ENCODE measurements at regions not wholly inside any gene's neighbourhood (a gene's known extent, or its start where the extent isn't known, plus 50 kb on each side); places are given as distances from the start of the nearest gene placed in this dataset.

GRCh38 chr1:8251635-8252034 is 66.3 kb upstream of the SLC45A1 start:
- no peaks in the 10 kb centered on the region for H3K9me2 ChIP-seq (ENCODE audit: low read depth, low read length)
- no peaks in the 10 kb centered on the region for H3K27me3 ChIP-seq (ENCODE audit: insufficient read depth, low read length)
- H3K79me2 ChIP-seq (ENCODE audit: insufficient read depth, low read length): no peaks in the 10 kb centered on the region
- no peaks in the 10 kb centered on the region for H3F3A ChIP-seq (ENCODE audit: insufficient read depth, low read length)
- H4K20me1 ChIP-seq (ENCODE audit: insufficient read depth, low read length): no peaks in the 10 kb centered on the region
- H3K4me3 ChIP-seq (ENCODE audit: low read depth, low read length, poor library complexity, severe bottlenecking): no peak overlapping the region
- H3K4me2 ChIP-seq (ENCODE audit: low read length): no peak overlapping the region
- H3K36me3 ChIP-seq (ENCODE audit: insufficient read depth, low read length): no peaks in the 10 kb centered on the region
- no peak overlapping the region for H3K9ac ChIP-seq (ENCODE audit: low read length)
- H3K9me3 ChIP-seq (ENCODE audit: low read length): no peaks in the 10 kb centered on the region
- no peak for TF ChIP-seq CTCF (IDR thresholded peaks at IDR 0.05; ENCODE audit: low read length)
- no peak for TF ChIP-seq EZH2 (IDR thresholded peaks at IDR 0.05; ENCODE audit: borderline replicate concordance, low read length)
- H3K4me1 ChIP-seq (ENCODE audit: insufficient read depth, low read length, severe bottlenecking): no peaks in the 10 kb centered on the region
- H2AFZ ChIP-seq (ENCODE audit: low read length): no peak overlapping the region
- no peak overlapping the region for H3K27ac ChIP-seq (ENCODE audit: low read depth, low read length, poor library complexity, severe bottlenecking)

DNA sequence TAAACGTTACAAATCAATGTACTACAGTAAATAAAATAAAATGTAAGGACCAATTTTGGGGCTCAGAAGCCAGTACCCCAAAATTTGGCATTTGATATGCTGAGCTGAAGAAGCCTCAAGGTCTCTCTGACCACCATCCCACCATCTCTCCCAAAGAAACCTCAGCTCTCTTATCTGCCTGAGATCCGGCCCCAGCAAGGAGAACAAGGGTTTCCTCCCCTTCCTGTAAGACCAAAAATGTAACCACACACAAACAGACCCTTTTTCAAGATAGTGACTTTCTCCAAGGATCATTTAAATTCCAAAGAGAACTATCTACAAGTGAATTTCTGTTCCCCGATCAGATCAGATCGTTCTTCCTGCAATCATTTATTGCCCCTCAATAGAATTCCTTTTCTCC is 68.1 kb upstream of the SLC45A1 start:
- no peak overlapping the region for H3K9ac ChIP-seq (ENCODE audit: low read length)
- H2AFZ ChIP-seq (ENCODE audit: low read length): no peak overlapping the region
- no peaks in the 10 kb centered on the region for H3K79me2 ChIP-seq (ENCODE audit: insufficient read depth, low read length)
- H3K4me3 ChIP-seq (ENCODE audit: low read depth, low read length, poor library complexity, severe bottlenecking): no peak overlapping the region
- H3K4me1 ChIP-seq (ENCODE audit: insufficient read depth, low read length, severe bottlenecking): no peaks in the 10 kb centered on the region
- no peak for TF ChIP-seq CTCF (IDR thresholded peaks at IDR 0.05; ENCODE audit: low read length)
- TF ChIP-seq EZH2 (IDR thresholded peaks at IDR 0.05; ENCODE audit: borderline replicate concordance, low read length): no peak
- no peaks in the 10 kb centered on the region for H3K27me3 ChIP-seq (ENCODE audit: insufficient read depth, low read length)
- no peaks in the 10 kb centered on the region for H3K9me2 ChIP-seq (ENCODE audit: low read depth, low read length)
- H3K36me3 ChIP-seq (ENCODE audit: insufficient read depth, low read length): no peaks in the 10 kb centered on the region
- H3K4me2 ChIP-seq (ENCODE audit: low read length): no peak overlapping the region
- H4K20me1 ChIP-seq (ENCODE audit: insufficient read depth, low read length): no peaks in the 10 kb centered on the region
- no peak overlapping the region for H3K27ac ChIP-seq (ENCODE audit: low read depth, low read length, poor library complexity, severe bottlenecking)
- no peaks in the 10 kb centered on the region for H3F3A ChIP-seq (ENCODE audit: insufficient read depth, low read length)
- no peaks in the 10 kb centered on the region for H3K9me3 ChIP-seq (ENCODE audit: low read length)

GRCh38 chr1:8247811-8248436 is 70.0 kb upstream of the SLC45A1 start:
- Histone ChIP-seq H4K20me1 (ENCODE audit: insufficient read depth, low read length) (no peaks in the 10 kb centered on the region), H3K9me2 (ENCODE audit: low read depth, low read length) (no peaks in the 10 kb centered on the region), H3K27me3 (ENCODE audit: insufficient read depth, low read length) (no peaks in the 10 kb centered on the region), H3K36me3 (ENCODE audit: insufficient read depth, low read length) (no peaks in the 10 kb centered on the region), H3K4me2 (ENCODE audit: low read length) (no peak overlapping the region), H3F3A (ENCODE audit: insufficient read depth, low read length) (no peaks in the 10 kb centered on the region), H3K9ac (ENCODE audit: low read length) (no peak overlapping the region), H3K27ac (ENCODE audit: low read depth, low read length, poor library complexity, severe bottlenecking) (no peak overlapping the region), H2AFZ (ENCODE audit: low read length) (no peak overlapping the region), H3K9me3 (ENCODE audit: low read length) (no peaks in the 10 kb centered on the region), H3K4me1 (ENCODE audit: insufficient read depth, low read length, severe bottlenecking) (no peaks in the 10 kb centered on the region), H3K79me2 (ENCODE audit: insufficient read depth, low read length) (no peaks in the 10 kb centered on the region), H3K4me3 (ENCODE audit: low read depth, low read length, poor library complexity, severe bottlenecking) (no peak overlapping the region)
- TF ChIP-seq CTCF (IDR thresholded peaks at IDR 0.05; ENCODE audit: low read length): no peak
- TF ChIP-seq EZH2 (IDR thresholded peaks at IDR 0.05; ENCODE audit: borderline replicate concordance, low read length): no peak
